ENCODE measurements at regions not wholly inside any gene's neighbourhood (a gene's known extent, or its start where the extent isn't known, plus 50 kb on each side); places are given as distances from the start of the nearest gene placed in this dataset.

- no peak for TF ChIP-seq CTCF (IDR thresholded peaks at IDR 0.05; ENCODE audit: low read depth, low read length)
- Histone ChIP-seq H3K4me1 (ENCODE audit: low read depth) (no peaks in the 10 kb centered on the region), H3K9me3 (ENCODE audit: low read depth) (no peaks in the 10 kb centered on the region), H3K27ac (no peak overlapping the region), H3K4me3 (no peak overlapping the region), H3K36me3 (no peaks in the 10 kb centered on the region), H3K27me3 (no peaks in the 10 kb centered on the region)
- no peak for DNase-seq (ENCODE audit: low read depth in 1 of 2, low spot score in 1 of 2)
Measured at GRCh38 chr3:177921153-177921552, 615.1 kb upstream of the KCNMB2 start.

- H3K27ac ChIP-seq = no peak overlapping the region
- no peaks in the 10 kb centered on the region for H3K27me3 ChIP-seq
- no peaks in the 10 kb centered on the region for H3K36me3 ChIP-seq
- H3K9me3 ChIP-seq (ENCODE audit: low read depth) = no peaks in the 10 kb centered on the region
- TF ChIP-seq CTCF (IDR thresholded peaks at IDR 0.05; ENCODE audit: low read depth, low read length) = no peak
- no peak overlapping the region for H3K4me3 ChIP-seq
- DNase-seq (ENCODE audit: low read depth in 1 of 2, low spot score in 1 of 2) = no peak
- no peaks in the 10 kb centered on the region for H3K4me1 ChIP-seq (ENCODE audit: low read depth)
Measured at GRCh38 chr3:177924261-177924660, 612.0 kb upstream of the KCNMB2 start.

GRCh38 chr3:177928172-177928873, 607.9 kb upstream of the KCNMB2 start:
- H3K4me1 ChIP-seq (ENCODE audit: low read depth) = no peaks in the 10 kb centered on the region
- TF ChIP-seq CTCF (IDR thresholded peaks at IDR 0.05; ENCODE audit: low read depth, low read length) = no peak
- H3K27ac ChIP-seq = no peak overlapping the region
- H3K36me3 ChIP-seq = no peaks in the 10 kb centered on the region
- no peak for DNase-seq (ENCODE audit: low read depth in 1 of 2, low spot score in 1 of 2)
- H3K9me3 ChIP-seq (ENCODE audit: low read depth) = no peaks in the 10 kb centered on the region
- no peak overlapping the region for H3K4me3 ChIP-seq
- H3K27me3 ChIP-seq = no peaks in the 10 kb centered on the region

- H3K27me3 ChIP-seq = no peaks in the 10 kb centered on the region
- peaks cover 2% of the 10 kb centered on the region for H3K4me1 ChIP-seq (ENCODE audit: low read depth)
- H3K9me3 ChIP-seq (ENCODE audit: low read depth) = no peaks in the 10 kb centered on the region
- no peaks in the 10 kb centered on the region for H3K36me3 ChIP-seq
- DNase-seq (ENCODE audit: low read depth in 1 of 2, low spot score in 1 of 2) = no peak
- H3K27ac ChIP-seq = no peak overlapping the region
- no peak overlapping the region for H3K4me3 ChIP-seq
- no peak for TF ChIP-seq CTCF (IDR thresholded peaks at IDR 0.05; ENCODE audit: low read depth, low read length)
Measured at GRCh38 chr3:177929310-177929709, 606.9 kb upstream of the KCNMB2 start.

- DNase-seq (ENCODE audit: low read depth in 1 of 2, low spot score in 1 of 2) = no peak
- Histone ChIP-seq H3K27ac (no peak overlapping the region), H3K9me3 (ENCODE audit: low read depth) (no peaks in the 10 kb centered on the region), H3K4me1 (ENCODE audit: low read depth) (peaks cover 16% of the 10 kb centered on the region), H3K4me3 (no peak overlapping the region), H3K27me3 (no peaks in the 10 kb centered on the region), H3K36me3 (no peaks in the 10 kb centered on the region)
- TF ChIP-seq CTCF (IDR thresholded peaks at IDR 0.05; ENCODE audit: low read depth, low read length) = no peak
Measured at GRCh38 chr3:177930771-177931170, 605.5 kb upstream of the KCNMB2 start.
